ENCODE measurements at regions not wholly inside any gene's neighbourhood (a gene's known extent, or its start where the extent isn't known, plus 50 kb on each side); places are given as distances from the start of the nearest gene placed in this dataset.

- TF ChIP-seq, protein P1, sequence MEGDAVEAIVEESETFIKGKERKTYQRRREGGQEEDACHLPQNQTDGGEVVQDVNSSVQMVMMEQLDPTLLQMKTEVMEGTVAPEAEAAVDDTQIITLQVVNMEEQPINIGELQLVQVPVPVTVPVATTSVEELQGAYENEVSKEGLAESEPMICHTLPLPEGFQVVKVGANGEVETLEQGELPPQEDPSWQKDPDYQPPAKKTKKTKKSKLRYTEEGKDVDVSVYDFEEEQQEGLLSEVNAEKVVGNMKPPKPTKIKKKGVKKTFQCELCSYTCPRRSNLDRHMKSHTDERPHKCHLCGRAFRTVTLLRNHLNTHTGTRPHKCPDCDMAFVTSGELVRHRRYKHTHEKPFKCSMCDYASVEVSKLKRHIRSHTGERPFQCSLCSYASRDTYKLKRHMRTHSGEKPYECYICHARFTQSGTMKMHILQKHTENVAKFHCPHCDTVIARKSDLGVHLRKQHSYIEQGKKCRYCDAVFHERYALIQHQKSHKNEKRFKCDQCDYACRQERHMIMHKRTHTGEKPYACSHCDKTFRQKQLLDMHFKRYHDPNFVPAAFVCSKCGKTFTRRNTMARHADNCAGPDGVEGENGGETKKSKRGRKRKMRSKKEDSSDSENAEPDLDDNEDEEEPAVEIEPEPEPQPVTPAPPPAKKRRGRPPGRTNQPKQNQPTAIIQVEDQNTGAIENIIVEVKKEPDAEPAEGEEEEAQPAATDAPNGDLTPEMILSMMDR (IDR thresholded peaks at IDR 0.05; ENCODE audit: borderline replicate concordance, extremely low read depth, low read length, poor library complexity, severe bottlenecking) = no peak
- no peak for TF ChIP-seq EZH2 (IDR thresholded peaks at IDR 0.05; ENCODE audit: borderline replicate concordance, low read depth, low read length, severe bottlenecking)
Measured at GRCh38 chr5:44679214-44679613, 129.5 kb upstream of the MRPS30 start.
